HEK293T (cell line): ENCODE measurements at regions not wholly inside any gene's neighbourhood (a gene's known extent, or its start where the extent isn't known, plus 50 kb on each side); places are given as distances from the start of the nearest gene placed in this dataset.

Source experiments
- CTCF ChIA-PET: fragments of 350-600 bp; formaldehyde crosslinking; extraction: SDS; loops from one replicate; lab custom pipeline; 2021; ENCODE audit warnings: antibody characterized with exemption, inconsistent platforms; lab: Yijun Ruan, JAX
- POLR2A ChIA-PET: fragments of 350-600 bp; formaldehyde crosslinking; extraction: SDS; loops from one replicate; lab custom pipeline; 2020; ENCODE audit warnings: antibody characterized with exemption, inconsistent platforms; lab: Yijun Ruan, JAX
- DNase-seq: peaks from one replicate; pipeline ENCODE4 v3.0.0; 2012; ENCODE audit warnings: mixed read lengths; ENCODE audit errors: extremely low spot score
- ARNT ChIP-seq: fragments of 450-650 bp; IDR thresholded peaks from 2 replicates; pipeline ENCODE4 v1.6.1; 2017; ENCODE audit warnings: mild to moderate bottlenecking
- BHLHE40 ChIP-seq: fragments of 450-650 bp; IDR thresholded peaks from 2 replicates; pipeline ENCODE4 v1.6.1; 2016; ENCODE audit warnings: mild to moderate bottlenecking, moderate library complexity, borderline replicate concordance
- CTBP1 ChIP-seq: fragments of 450-650 bp; IDR thresholded peaks from 2 replicates; pipeline ENCODE4 v1.6.1; 2016; ENCODE audit warnings: borderline replicate concordance
- ELF4 ChIP-seq: fragments of 450-650 bp; IDR thresholded peaks from 2 replicates; pipeline ENCODE4 v1.6.1; 2017; ENCODE audit warnings: antibody characterized with exemption
- FOXA1 ChIP-seq: fragments of 450-650 bp; IDR thresholded peaks from 2 replicates; pipeline ENCODE4 v1.6.1; 2016; ENCODE audit warnings: mild to moderate bottlenecking
- FOXK2 ChIP-seq: fragments of 450-650 bp; IDR thresholded peaks from 2 replicates; pipeline ENCODE4 v1.6.1; 2016; ENCODE audit warnings: mild to moderate bottlenecking
- FOXM1 ChIP-seq: fragments of 450-650 bp; IDR thresholded peaks from 2 replicates; pipeline ENCODE4 v1.6.1; 2017; ENCODE audit warnings: mild to moderate bottlenecking, borderline replicate concordance
- HDGF ChIP-seq: fragments of 450-650 bp; IDR thresholded peaks from 2 replicates; pipeline ENCODE4 v1.6.1; 2017; ENCODE audit warnings: antibody characterized with exemption, borderline replicate concordance
- L3MBTL2 ChIP-seq: fragments of 450-650 bp; conservative IDR thresholded peaks from 2 replicates; pipeline ENCODE4 v1.6.1; 2016; ENCODE audit warnings: mild to moderate bottlenecking
- LEF1 ChIP-seq: fragments of 450-650 bp; IDR thresholded peaks from 2 replicates; pipeline ENCODE4 v1.6.1; 2017; ENCODE audit warnings: mild to moderate bottlenecking, borderline replicate concordance
- NFRKB ChIP-seq: fragments of 450-650 bp; IDR thresholded peaks from 2 replicates; pipeline ENCODE4 v1.6.1; 2016; ENCODE audit warnings: mild to moderate bottlenecking, moderate library complexity
- PKNOX1 ChIP-seq: fragments of 450-650 bp; IDR thresholded peaks from 2 replicates; pipeline ENCODE4 v1.6.1; 2016
- SP1 ChIP-seq: fragments of 450-650 bp; IDR thresholded peaks from 2 replicates; pipeline ENCODE4 v1.6.1; 2017
- SUZ12 ChIP-seq: fragments of 450-650 bp; IDR thresholded peaks from 2 replicates; pipeline ENCODE4 v1.6.1; 2016; ENCODE audit warnings: mild to moderate bottlenecking
- TARDBP ChIP-seq: fragments of 450-650 bp; IDR thresholded peaks from 2 replicates; pipeline ENCODE4 v1.6.1; 2016
- ZNF384 ChIP-seq: fragments of 450-650 bp; IDR thresholded peaks from 2 replicates; pipeline ENCODE4 v1.6.1; 2016

- TF ChIP-seq FOXA1, result no peak
- no peak for TF ChIP-seq FOXM1
- TF ChIP-seq L3MBTL2, result no peak
- no peak for TF ChIP-seq HDGF
- TF ChIP-seq FOXK2, result no peak
- TF ChIP-seq CTBP1, result no peak
- TF ChIP-seq SUZ12, result no peak
- TF ChIP-seq TARDBP, result no peak
- TF ChIP-seq SP1, result no peak
- TF ChIP-seq ZNF384, result no peak
- no peak for TF ChIP-seq BHLHE40
- no peak for TF ChIP-seq ARNT
- TF ChIP-seq NFRKB, result no peak
- TF ChIP-seq PKNOX1, result no peak
- CTCF ChIA-PET, result no interaction called here
- POLR2A ChIA-PET, result no interaction called here
- no peak for DNase-seq
Observed at GRCh38 chr16:16857603-16858283, 478.8 kb downstream of the NPIPA7 start.

DNA sequence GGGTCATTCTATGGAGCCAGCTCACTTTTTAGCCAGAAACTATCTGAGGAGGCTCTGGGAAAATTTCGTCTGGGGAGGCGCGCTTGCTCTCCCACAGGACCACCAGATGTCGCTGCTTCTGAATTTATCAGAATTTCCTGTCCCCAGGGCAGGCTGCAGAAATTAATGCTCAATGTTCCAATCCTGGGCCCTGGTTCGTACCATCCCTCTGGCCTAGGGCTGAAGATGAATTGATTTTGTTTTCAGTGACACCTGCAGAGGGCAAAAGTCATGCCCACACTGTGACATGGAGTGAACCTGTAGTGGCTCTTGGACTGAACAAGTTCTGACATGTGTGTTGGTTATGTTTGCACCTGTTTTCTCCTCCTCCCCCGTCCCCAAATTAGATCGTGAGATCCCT lies 482.6 kb downstream of the NPIPA7 start:
- no peak for TF ChIP-seq FOXA1
- no peak for TF ChIP-seq HDGF
- TF ChIP-seq CTBP1, result no peak
- TF ChIP-seq PKNOX1, result no peak
- no peak for TF ChIP-seq FOXK2
- no peak for TF ChIP-seq BHLHE40
- no peak for TF ChIP-seq SUZ12
- TF ChIP-seq ZNF384, result no peak
- no peak for TF ChIP-seq NFRKB
- TF ChIP-seq SP1, result no peak
- no peak for TF ChIP-seq ELF4
- no peak for TF ChIP-seq FOXM1
- ChIA-PET CTCF (interaction anchor here (0.7 to 1.1 kb wide), 4 partner anchors 18 to 298 kb away, joined by 3 read pairs; no protein-coding TSS in a partner anchor), POLR2A (no interaction called here)
- peak; percentile 53 for DNase-seq

DNA sequence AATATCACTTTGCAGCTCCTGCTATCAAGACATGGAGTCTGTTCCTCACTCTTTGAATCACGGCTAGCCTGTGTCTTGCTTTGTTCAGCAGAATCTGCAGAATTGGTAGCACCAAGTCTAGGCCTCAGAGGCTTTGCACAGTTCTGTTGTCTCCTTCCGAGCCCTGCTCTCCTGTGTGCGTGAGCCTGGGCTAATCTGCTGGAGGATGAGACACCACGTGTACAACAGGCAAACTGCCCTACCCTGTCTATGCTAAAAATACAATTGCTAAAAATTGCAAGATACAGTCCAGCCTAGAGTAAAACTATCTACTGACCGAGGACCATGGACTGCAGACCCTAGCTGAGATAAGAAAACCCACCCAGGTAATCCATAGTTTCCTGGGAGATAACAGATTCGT lies 484.7 kb downstream of the NPIPA7 start:
- TF ChIP-seq BHLHE40 (no peak), FOXA1 (no peak), LEF1 (no peak), HDGF (no peak), FOXK2 (no peak), ELF4 (no peak), PKNOX1 (no peak), L3MBTL2 (no peak), SUZ12 (no peak)
- ChIA-PET POLR2A (no interaction called here), CTCF (no interaction called here)
- no peak for DNase-seq

DNA sequence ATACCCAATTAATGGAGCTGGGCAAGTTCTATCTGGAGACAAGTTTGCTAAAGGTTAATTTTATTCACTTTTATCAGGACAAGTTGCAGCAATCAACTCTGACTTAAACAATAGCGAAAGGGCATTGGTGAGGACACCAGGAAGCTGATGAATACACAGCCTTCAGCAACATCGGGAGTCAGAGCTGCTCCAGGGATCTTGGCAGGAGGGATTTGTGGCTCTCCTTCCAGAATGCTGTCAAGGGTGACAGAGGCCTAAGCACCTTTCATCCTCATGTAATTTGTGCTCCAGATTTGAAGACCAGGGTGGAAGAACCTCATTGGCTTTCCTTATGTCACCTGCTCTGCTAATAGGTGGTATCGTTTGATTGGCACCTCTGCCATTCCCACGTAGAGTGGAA lies 485.6 kb downstream of the NPIPA7 start:
- CTCF ChIA-PET, result no interaction called here
- TF ChIP-seq HDGF (no peak), SUZ12 (no peak), FOXM1 (no peak), ARNT (no peak)
- DNase-seq, result no peak
- POLR2A ChIA-PET, result no interaction called here

GRCh38 chr16:16865374-16865773 lies 486.4 kb downstream of the NPIPA7 start:
- ChIA-PET CTCF (no interaction called here), POLR2A (no interaction called here)
- no peak for TF ChIP-seq HDGF
- no peak for TF ChIP-seq LEF1
- no peak for TF ChIP-seq ELF4
- no peak for TF ChIP-seq L3MBTL2
- no peak for TF ChIP-seq FOXK2
- TF ChIP-seq ARNT, result no peak
- TF ChIP-seq NFRKB, result no peak
- no peak for TF ChIP-seq FOXM1
- TF ChIP-seq PKNOX1, result no peak
- TF ChIP-seq SP1, result no peak
- TF ChIP-seq SUZ12, result no peak
- no peak for TF ChIP-seq BHLHE40
- TF ChIP-seq CTBP1, result no peak
- TF ChIP-seq ZNF384, result no peak
- TF ChIP-seq TARDBP, result no peak
- no peak for TF ChIP-seq FOXA1
- DNase-seq, result no peak
